Astrocyte (in vitro differentiated cells and primary cell): ENCODE measurements at regions not wholly inside any gene's neighbourhood (a gene's known extent, or its start where the extent isn't known, plus 50 kb on each side); places are given as distances from the start of the nearest gene placed in this dataset.

Experiments used
- CTCF ChIP-seq: IDR thresholded peaks from 2 replicates; pipeline ENCODE4 v1.5.1; 2011; ENCODE audit warnings: low read depth, mild to moderate bottlenecking, inconsistent platforms, low read length, moderate library complexity; ENCODE audit not compliant: insufficient read depth
- EZH2 ChIP-seq: IDR thresholded peaks from 2 replicates; pipeline ENCODE4 v1.6.1; 2012; ENCODE audit warnings: mild to moderate bottlenecking, low read length, inconsistent platforms; ENCODE audit not compliant: insufficient read depth

GRCh38 chr2:57452634-57453033, 594.0 kb upstream of the VRK2 start:
- no peak for TF ChIP-seq CTCF
- no peak for TF ChIP-seq EZH2
